Activated T-cell treated with anti-CD3 and anti-CD28 coated beads, Interleukin-2, amount 50 U/mL, for 1 hour (primary cell): ENCODE measurements at regions not wholly inside any gene's neighbourhood (a gene's known extent, or its start where the extent isn't known, plus 50 kb on each side); places are given as distances from the start of the nearest gene placed in this dataset.

Source experiments
- DNase-seq: peaks from one replicate; pipeline ENCODE4 v3.0.0-alpha.2; 2020

DNA sequence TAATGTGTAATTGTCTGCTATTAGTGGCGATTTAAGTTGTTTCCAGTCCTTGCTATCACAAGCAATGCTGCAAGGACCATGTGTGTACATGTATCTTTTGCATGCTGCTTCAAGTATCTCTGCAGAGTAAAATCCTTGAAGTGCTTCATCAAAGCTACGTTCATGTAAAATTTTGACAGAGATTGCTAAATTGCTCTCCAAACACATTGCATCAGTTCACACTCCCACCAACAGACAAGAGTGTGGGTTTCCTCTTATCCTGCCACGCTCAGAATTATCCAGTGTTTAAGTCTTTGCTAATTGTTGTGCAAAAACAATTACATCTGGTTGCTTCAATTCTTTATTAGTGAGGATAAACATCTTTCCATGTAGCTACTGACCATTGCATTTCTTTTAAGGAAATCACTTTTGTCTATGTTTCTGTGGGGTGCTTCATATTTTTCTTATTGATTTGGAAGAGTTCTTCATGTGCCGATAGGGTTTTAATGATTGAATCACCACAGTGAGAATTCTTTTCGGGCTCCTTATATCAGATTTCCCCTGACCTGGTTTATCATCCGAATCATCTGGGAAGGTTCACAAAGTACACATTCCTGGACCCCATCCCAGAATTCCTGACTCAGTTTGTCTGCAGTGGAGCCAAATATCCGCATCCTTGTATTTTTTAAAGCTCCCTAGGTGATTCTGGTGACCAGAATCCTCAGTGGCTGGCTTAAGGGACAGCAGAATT is 56.3 kb upstream of the GALNT2 start:
- DNase-seq, result no peak

DNA sequence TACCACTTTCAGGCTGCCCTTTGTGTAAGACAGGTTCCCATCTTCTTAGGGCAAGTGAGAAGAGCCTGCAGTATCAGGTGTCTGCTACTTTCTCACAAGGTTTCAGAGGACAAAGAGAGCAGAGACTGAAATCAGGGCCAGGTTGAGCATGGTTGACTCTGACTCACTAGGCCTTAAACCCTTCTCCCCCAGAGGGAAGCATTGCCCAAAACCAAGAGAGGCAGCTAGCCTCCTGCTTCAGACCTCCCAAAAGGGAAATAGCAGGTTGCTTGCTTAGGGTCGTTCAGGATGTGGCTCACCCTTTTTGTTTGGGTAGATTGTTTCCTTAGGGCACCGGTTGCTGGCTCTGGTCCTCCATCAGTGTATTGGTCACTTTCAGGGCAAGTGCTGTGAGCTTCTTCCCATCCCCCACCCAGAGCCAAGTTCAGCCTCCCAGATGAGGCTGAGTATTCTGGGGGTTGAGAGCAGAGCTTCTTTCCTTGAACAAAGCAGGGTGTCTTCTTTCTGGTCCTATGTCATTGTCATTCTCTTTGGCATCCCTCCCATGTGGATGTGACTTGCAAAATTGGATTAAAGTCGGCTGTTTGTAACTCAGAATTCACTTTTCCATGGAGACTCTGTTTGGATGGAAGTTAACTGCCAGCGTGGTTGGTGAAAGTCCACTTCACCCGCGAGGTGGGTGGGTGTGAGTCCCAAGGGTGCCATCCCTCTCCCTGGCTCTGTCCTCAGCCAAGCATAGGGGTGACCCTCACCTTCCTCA is 55.5 kb upstream of the GALNT2 start:
- DNase-seq, result no peak

DNA sequence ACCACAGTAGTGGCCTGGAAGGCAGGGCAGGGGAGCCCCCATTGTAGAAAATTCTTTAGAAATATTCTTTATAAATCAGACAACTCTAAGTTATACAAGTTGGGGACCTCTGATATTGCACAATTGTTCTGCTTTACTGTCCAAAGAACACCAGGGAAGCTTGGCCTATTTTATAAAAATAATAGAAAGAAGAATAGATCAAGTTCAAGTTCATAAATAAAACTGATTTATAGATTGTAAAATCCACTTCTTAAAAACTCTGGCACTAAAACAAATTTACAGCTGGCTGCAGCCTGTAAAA is 55.0 kb upstream of the GALNT2 start:
- no peak for DNase-seq

DNA sequence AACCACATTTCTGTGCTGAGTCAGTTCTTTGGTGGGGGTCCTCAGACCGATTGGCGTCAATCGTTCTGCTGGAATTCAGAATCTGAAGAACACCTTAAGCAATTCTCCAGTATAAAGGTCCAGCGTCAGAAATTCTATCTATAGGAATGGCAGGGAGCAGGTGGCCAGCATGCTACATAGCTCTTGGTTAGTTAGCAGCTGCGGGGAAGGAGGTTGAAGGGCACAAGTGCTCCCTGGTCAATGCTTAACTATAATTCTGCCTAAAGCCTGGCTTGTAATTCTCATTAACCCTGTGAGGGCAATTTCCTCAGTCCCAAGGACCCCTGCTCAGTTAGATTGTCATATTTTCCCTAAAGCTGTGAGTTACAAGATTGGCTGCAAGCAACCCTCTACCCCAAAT is 54.3 kb upstream of the GALNT2 start:
- DNase-seq, result no peak

DNA sequence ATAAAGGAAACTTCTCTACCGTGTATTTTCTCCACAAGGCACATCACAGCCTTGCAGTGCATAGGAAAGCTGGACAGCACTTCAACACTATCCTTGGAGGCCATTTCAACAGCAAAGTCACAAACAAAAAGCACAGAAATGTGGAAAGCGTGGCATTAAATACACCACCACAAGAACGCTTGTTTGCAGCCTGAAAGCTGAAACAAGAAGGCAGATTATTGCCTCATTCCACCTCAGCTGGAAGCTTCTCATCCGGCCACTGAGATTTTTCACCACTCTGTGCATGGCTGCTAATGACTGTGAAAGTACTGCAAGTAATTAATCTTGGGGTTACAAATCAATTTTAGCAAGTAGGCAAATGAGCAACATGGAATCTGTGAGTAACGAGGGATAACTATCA is 50.9 kb upstream of the GALNT2 start:
- no peak for DNase-seq
